RPMI8226 (cell line): ENCODE measurements at regions not wholly inside any gene's neighbourhood (a gene's known extent, or its start where the extent isn't known, plus 50 kb on each side); places are given as distances from the start of the nearest gene placed in this dataset.
A peak's percentile ranks its signal among the peaks of the same experiment; 100 is the strongest.

Experiments used
- DNase-seq: peaks from one replicate; pipeline ENCODE4 v3.0.0-alpha.2; 2015

- DNase-seq = no peak
Measured at GRCh38 chr4:104811727-104812126, 317.0 kb upstream of the CXXC4 start.

- DNase-seq = no peak
Measured at GRCh38 chr4:104815665-104816064, 321.0 kb upstream of the CXXC4 start.

GRCh38 chr4:104818579-104818978, 323.9 kb upstream of the CXXC4 start:
- no peak for DNase-seq

- no peak for DNase-seq
Measured at GRCh38 chr4:104826171-104826570, 320.5 kb upstream of the TET2 start.

GRCh38 chr4:104829761-104830160, 316.9 kb upstream of the TET2 start:
- DNase-seq = no peak

GRCh38 chr4:104848597-104849225, 298.0 kb upstream of the TET2 start:
- DNase-seq = no peak

GRCh38 chr4:104859601-104860237, 287.0 kb upstream of the TET2 start:
- DNase-seq = no peak

- DNase-seq = peak; percentile 67
Measured at GRCh38 chr4:104860238-104861123, 286.2 kb upstream of the TET2 start.

GRCh38 chr4:104866809-104867208, 279.9 kb upstream of the TET2 start:
- no peak for DNase-seq

GRCh38 chr4:104868533-104868932, 278.1 kb upstream of the TET2 start:
- DNase-seq = no peak

GRCh38 chr4:104868958-104869357, 277.7 kb upstream of the TET2 start:
- no peak for DNase-seq

- DNase-seq = no peak
Measured at GRCh38 chr4:104869831-104870230, 276.8 kb upstream of the TET2 start.

- no peak for DNase-seq
Measured at GRCh38 chr4:104870495-104871233, 276.0 kb upstream of the TET2 start.

- DNase-seq = no peak
Measured at GRCh38 chr4:104878936-104879335, 267.7 kb upstream of the TET2 start.

- no peak for DNase-seq
Measured at GRCh38 chr4:104879367-104879766, 267.3 kb upstream of the TET2 start.

- no peak for DNase-seq
Measured at GRCh38 chr4:104879854-104880253, 266.8 kb upstream of the TET2 start.

- no peak for DNase-seq
Measured at GRCh38 chr4:104881136-104881886, 265.4 kb upstream of the TET2 start.

- DNase-seq = no peak
Measured at GRCh38 chr4:104890598-104891275, 255.9 kb upstream of the TET2 start.

GRCh38 chr4:104896660-104897645, 249.7 kb upstream of the TET2 start:
- DNase-seq = no peak

GRCh38 chr4:104899863-104900262, 246.8 kb upstream of the TET2 start:
- no peak for DNase-seq

GRCh38 chr4:104901438-104901837, 245.2 kb upstream of the TET2 start:
- DNase-seq = no peak
